Retina (tissue), 1 donor: ENCODE measurements at regions not wholly inside any gene's neighbourhood (a gene's known extent, or its start where the extent isn't known, plus 50 kb on each side); places are given as distances from the start of the nearest gene placed in this dataset.

Experiments used
- DNase-seq: peaks from one replicate; pipeline ENCODE4 v3.0.0-alpha.2; 2016

DNA sequence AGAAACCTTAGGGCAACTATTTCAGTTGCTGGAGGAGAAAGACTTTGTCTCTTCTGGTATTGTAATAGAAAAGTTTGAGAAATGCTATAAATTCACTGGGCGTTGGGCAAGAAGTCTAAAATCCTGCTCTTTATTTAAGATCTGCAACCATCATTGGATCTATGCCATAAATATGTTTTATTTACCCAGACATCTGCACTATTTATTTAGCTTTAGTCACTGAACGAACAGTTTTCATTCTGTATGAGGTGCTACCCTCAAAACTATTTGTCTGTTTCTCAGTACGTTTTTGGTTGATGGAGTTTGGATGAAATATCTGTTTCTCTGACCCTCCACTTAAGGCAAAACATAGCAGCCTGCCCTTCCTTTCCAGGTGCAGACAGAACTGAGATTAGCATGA is 171.5 kb downstream of the SNX19 start:
- DNase-seq, result no peak

GRCh38 chr11:130749216-130749615 is 167.1 kb downstream of the SNX19 start:
- DNase-seq, result no peak

DNA sequence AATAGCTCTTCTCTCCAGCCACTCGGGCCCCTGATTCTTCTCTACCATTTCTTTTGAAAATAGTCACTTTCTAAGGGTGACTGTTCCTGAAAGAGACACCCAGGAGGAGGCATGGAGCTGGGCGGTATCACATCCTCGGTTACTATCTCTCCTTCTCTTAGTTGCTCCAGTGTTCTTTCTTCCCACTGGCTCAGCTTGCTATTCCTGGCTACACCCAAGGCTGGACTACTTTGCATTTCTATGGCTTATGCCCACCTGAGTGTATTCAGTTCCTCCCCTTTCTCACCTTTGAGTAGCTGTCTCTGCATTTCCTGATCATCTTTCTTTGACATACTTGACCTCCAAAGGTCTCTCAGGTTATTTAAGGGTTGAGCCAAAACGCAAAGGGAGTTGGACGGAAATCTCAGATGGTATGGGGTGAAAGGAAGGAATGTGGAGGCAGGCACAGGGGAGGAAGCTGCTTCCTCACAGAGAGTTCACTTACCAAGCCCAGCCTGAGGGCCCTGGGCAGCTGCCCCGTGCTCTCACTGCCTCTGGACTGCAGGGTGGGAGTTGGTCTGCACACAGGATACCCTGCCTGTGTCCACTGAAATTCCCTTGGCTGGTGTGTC is 155.7 kb downstream of the SNX19 start:
- no peak for DNase-seq

DNA sequence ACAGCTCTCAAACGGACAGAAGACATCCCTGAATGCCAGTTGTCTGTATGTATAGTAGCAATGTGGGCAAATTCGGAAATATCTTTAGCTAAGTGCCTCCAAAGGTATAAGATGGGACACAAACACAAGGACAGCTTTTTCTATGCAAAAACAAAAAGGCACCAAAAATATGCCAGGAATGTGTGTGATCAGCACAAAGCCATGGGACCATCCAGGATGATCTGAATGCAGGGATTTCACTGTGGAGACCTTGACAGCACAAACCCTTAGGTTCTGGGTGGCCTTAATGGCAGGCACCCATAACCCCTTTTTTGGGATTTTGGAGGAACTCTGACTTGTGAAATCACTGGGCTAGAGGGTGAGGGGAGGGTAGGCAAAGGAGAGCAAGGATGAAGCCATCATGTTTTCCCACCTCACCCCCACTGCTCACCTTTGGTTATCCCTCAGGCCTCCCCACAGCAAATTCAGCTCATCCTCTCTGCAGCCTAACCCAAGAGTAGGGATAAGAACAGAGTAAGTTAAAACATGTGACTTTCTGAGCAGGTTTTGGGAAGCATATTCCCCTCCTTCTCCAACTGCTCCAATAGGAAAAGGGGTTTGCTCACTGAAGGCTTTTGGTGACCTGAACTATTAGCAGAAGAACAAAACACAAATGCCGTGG is 154.6 kb downstream of the SNX19 start:
- no peak for DNase-seq

DNA sequence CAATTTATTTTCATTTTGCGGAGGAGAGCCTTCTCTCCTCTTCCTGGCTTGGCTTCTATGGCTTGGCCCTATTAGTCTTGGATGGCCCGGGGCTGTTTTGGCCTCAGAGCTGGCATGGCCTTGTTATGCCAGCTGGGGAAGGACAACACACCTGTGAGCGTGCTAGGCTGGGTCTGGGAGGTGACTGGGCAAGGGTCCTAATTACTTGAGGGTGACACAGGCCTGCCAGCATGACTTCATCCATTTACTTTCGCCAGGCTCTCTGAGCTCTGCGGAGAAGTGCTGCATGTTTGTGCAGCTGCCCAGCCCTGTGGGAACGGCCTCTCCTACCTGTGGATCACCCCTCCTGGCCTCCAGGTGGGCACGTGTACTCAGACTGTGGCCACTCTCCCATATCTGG is 153.6 kb downstream of the SNX19 start:
- DNase-seq, result no peak

DNA sequence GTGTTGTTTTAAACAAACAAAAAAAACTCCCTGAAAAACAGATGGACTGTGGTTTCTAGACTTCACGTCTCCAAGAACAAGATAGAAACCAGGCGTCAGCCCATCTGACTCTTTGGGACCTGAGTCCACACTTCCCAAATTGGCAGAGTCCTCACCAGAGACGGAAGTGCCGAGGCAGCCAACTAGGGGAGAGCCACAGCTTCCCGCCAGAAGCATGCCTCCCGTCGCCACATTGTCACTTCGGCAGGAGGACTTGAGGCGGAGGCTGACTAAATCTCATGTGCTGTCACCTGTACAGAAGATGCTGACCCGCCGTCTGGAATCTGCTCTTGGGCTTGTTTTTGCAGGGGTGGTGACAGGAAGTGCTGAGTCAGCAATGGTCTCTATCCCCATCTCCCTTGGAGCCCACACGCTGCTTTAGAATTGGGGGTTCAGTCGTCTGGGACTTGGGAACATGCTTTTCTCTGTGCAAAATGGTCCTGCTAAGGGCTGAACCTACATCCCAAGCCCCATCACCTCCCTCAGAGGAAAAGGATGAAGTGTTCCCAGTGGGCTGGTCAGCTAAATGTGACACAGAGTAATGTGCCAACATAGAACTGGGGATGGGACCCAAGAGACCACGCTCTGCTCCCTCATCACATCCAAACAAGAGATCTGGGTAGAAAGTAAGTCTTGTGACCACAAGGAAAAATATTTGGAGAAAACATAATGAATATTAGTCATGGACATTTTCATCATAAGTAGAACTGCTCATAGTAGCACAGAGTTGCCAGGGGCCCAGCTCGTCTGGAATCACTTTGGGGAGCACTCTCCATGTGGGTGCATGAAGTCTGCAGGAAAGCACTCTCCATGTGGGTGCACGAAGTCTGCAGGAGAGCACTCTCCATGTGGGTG is 152.9 kb downstream of the SNX19 start:
- DNase-seq, result no peak

DNA sequence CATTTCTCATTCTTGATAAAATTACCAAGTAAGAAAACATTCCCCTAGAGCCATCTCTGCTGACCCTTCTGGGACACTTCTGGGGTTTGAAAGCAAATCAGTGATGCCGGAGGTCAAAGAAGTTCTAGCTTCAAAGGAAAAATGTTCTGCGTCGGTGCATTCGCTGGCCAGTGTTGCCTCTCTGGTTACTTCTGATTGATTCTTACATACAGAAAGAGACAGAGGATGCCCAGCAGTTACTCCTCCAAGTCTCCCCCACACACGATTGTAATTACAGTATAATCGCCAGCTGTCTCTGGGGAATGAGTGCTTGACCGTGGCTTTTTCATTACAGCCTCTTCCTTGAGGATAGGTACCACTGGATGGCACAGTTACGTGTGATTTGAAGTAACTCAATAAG is 150.9 kb downstream of the SNX19 start:
- DNase-seq, result no peak

- no peak for DNase-seq
Measured at GRCh38 chr11:130765951-130766649, 150.2 kb downstream of the SNX19 start.

GRCh38 chr11:130766650-130767565 is 149.4 kb downstream of the SNX19 start:
- no peak for DNase-seq

- DNase-seq, result no peak
Measured at GRCh38 chr11:130769782-130770535, 146.3 kb downstream of the SNX19 start.

GRCh38 chr11:130771708-130772107 is 144.6 kb downstream of the SNX19 start:
- no peak for DNase-seq

DNA sequence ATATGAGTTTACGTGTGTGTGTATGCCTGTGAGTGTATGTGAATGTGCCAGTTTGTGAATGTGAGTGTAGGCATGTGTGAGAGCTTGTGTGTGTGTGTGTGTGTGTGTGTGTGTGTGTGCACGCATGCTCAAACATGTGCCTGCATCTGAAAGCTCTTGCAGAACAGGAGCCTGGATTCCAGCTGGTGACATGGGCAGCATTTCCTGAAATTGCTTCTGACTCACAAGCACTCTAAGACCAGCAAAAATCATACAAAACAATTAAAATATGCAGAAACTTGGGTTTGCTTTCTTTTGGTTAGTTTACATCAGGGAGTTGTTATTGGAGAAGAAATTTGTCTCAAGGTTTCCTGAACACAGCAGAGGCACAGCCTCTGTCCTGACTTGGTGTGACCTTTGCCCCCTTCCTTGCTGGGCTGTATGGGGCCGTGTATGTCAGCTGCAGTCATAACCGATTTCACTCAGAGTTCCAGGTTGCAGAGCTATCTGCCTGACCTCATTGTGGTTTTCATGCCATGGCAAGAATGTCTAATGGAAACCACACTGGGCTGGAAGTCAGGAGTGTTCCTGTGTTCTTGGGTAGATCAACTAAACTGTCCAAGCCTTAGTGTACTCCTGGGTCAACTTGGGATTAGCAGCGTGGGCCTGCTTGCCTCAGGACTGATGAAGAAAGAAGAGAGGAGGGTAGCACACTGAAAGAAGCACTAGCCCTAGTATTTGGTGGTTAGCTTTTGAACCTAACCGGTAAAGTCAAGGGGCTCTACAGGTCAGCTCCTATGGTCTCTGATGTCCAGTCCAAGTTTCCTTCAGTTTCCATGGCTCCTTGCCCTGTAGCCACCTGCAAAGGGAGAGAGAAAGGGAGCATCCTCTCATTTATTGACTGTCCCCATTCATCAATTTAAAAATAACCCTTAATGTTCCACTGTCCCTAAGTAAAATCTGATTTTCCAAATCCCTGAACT is 143.7 kb downstream of the SNX19 start:
- DNase-seq, result no peak

- no peak for DNase-seq
Measured at GRCh38 chr11:130773244-130773820, 142.9 kb downstream of the SNX19 start.

DNA sequence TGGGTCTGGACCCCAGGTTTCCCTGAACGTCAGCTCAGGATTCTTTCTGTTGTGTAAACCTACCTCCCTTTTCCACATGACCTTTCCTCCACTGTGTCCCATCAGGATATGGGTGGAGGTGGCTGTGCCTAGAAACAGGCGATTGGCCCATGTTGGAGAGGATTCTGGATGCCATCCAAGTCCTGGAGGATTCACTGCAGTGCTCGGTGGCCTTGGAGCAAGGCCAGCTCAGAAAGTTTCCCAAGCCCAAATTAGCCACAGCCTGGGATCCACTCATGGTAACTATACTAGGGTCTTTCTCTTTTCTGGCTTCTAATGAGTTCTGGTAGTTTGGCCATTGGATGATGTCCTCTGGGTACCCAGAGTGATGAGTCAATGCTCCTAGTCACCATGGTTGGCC is 141.6 kb downstream of the SNX19 start:
- no peak for DNase-seq

GRCh38 chr11:130775306-130776060 is 140.8 kb downstream of the SNX19 start:
- no peak for DNase-seq

DNA sequence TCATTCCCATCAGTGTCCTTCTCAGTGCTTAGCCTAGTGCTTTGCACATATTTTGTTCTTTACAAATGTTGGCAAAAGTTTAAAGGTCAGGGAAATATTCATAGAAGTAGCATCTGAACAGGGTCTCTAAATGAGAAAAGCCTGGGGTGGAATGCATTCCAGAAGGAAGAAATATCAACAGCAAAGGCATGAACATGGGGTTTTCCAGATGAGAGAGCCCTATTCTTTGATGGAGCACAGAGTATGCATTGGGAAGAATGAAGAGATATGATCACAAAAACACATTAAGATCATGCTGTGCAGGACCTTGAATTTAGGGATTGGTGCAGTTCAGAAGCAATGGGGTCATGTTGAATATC is 140.2 kb downstream of the SNX19 start:
- DNase-seq, result no peak

GRCh38 chr11:130778026-130778425 is 138.3 kb downstream of the SNX19 start:
- DNase-seq, result no peak

DNA sequence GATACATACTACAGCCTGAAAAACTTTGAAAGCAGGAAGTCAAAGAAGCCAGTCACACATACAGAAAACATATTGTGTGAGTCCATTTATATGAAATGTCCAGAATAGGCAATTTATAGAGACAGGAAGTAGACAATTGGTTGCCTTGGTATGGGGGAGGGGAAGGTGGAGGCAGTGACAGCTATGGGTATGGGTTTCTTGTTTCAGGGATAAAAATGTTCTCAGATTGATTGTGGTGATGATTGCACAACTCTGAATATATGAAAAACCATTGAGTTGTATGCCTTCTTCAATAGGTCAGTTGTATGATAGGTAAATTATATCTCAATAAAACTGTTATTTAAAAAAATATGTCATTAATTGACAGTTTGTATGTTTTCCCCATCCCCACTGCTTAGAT is 137.6 kb downstream of the SNX19 start:
- no peak for DNase-seq

DNA sequence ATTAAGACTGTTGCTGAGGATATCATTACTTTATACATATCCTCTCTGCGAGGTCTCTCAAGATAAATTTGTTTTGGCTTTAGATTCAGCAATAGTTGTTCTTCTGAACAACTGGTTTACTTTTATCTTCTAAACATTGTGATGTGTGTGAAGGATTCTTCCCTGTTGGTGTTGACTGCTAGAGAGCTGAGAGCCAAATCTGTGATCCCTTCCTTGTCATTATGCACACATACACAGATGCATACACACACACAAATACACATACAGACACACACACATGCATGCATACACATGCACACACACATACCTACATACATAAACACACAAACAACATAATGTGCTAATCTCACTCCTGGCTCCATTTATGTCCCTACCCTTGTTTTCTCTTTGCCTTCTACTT is 137.0 kb downstream of the SNX19 start:
- DNase-seq, result no peak
